ENCODE measurements at regions not wholly inside any gene's neighbourhood (a gene's known extent, or its start where the extent isn't known, plus 50 kb on each side); places are given as distances from the start of the nearest gene placed in this dataset.

DNA sequence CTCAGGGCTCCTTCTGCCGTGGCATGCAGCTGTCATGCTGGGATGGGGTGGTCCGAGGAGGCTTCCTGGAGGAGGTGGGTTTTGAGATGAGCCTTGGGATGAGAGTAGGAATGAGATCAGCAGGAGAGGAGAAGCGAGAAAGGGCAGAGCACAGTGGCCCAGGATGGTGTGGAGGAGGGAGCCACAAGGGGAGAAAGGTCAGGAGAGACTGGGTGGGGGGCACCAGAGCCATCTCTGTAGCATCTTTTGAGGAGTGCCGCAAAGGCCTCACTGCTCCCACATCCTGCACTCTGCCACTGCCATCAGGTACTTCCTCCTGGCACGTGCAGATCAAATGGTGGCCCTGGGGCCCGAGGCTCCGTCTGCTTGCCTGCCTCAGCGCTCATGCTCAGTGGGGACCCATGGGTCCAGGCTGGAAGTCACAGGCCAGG, 150.2 kb downstream of the MACROH2A1 start:
- CTCF ChIA-PET: no interaction called here
- POLR2A ChIA-PET: no interaction called here
- in situ Hi-C loops (cut with MboI): no loop called here

More for the DNA sequence above, 150.2 kb downstream of the MACROH2A1 start:
- no peak for FAIRE-seq
- BruUV-seq (replicated peaks): no TSS peak
- no peaks in the 10 kb centered on the region for H3K79me2 ChIP-seq (ENCODE audit: control insufficient read depth, insufficient read depth, low read length)
- no peaks in the 10 kb centered on the region for H3K9me3 ChIP-seq (replicated peaks; ENCODE audit: control insufficient read depth, insufficient read depth, low read length)
- ATAC-seq: no peak
- ChIA-PET RAD21 (ENCODE audit: unreplicated experiment) (no interaction called here), SMC1A (ENCODE audit: uncharacterized antibody, unreplicated experiment) (no interaction called here)
- DNase-seq (ENCODE audit: low read depth, low spot score): no peak
- no peaks in the 10 kb centered on the region for H3K36me3 ChIP-seq (ENCODE audit: control insufficient read depth in 2 of 2, insufficient read depth in 2 of 2, low read length in 1 of 2)
- H2AFZ ChIP-seq (ENCODE audit: control insufficient read depth, low read depth, low read length): no peak overlapping the region
- whole genome bisulfite sequencing (ENCODE audit: insufficient coverage, insufficient replicate concordance, low lambda C conversion rate, missing lambda C conversion rate): 39% methylated on average over 8 of the region's 8 CpGs
- no peaks in the 10 kb centered on the region for H4K20me1 ChIP-seq (ENCODE audit: control insufficient read depth, insufficient read depth)
- H3K4me3 ChIP-seq: no peak overlapping the region
- no peak overlapping the region for H3K27ac ChIP-seq (ENCODE audit: control insufficient read depth, insufficient read depth)
- H3K9ac ChIP-seq (ENCODE audit: control insufficient read depth, insufficient read depth, low read length): no peak overlapping the region
- H3K4me2 ChIP-seq (ENCODE audit: control insufficient read depth, insufficient read depth): no peak overlapping the region
- no peaks in the 10 kb centered on the region; a peak in 4 of 4 replicates for H3K27me3 ChIP-seq (replicated peaks in 1 of 2; ENCODE audit: control insufficient read depth in 2 of 2, insufficient read depth in 2 of 2, low read length in 1 of 2)
- intact Hi-C loops (cut with micrococcal nuclease; ENCODE audit: unreplicated experiment): no loop called here
- TF ChIP-seq, protein P1, sequence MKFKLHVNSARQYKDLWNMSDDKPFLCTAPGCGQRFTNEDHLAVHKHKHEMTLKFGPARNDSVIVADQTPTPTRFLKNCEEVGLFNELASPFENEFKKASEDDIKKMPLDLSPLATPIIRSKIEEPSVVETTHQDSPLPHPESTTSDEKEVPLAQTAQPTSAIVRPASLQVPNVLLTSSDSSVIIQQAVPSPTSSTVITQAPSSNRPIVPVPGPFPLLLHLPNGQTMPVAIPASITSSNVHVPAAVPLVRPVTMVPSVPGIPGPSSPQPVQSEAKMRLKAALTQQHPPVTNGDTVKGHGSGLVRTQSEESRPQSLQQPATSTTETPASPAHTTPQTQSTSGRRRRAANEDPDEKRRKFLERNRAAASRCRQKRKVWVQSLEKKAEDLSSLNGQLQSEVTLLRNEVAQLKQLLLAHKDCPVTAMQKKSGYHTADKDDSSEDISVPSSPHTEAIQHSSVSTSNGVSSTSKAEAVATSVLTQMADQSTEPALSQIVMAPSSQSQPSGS (IDR thresholded peaks at IDR 0.05; ENCODE audit: low read length): no peak
- TF ChIP-seq BCL11A (IDR thresholded peaks at IDR 0.05; ENCODE audit: low read depth, low read length) (no peak), NR2C2 (IDR thresholded peaks at IDR 0.05; ENCODE audit: borderline replicate concordance, control insufficient read depth, insufficient read length, low read depth) (no peak), NFYB (IDR thresholded peaks at IDR 0.05; ENCODE audit: insufficient read depth, low read depth, low read length) (no peak), ZZZ3 (IDR thresholded peaks at IDR 0.05; ENCODE audit: control insufficient read depth, insufficient read length, low read depth) (no peak), SP1 (IDR thresholded peaks at IDR 0.05; ENCODE audit: low read depth, low read length) (no peak), NR2C1 (IDR thresholded peaks at IDR 0.05) (no peak), JUND (IDR thresholded peaks at IDR 0.05; ENCODE audit: low read depth, low read length) (no peak), RUNX3 (IDR thresholded peaks at IDR 0.05; ENCODE audit: low read length) (no peak), DPF2 (IDR thresholded peaks at IDR 0.05) (no peak), MEF2B (IDR thresholded peaks at IDR 0.05; ENCODE audit: partially characterized antibody, poor library complexity, severe bottlenecking) (no peak), CREM (IDR thresholded peaks at IDR 0.05; ENCODE audit: low read depth) (no peak), GABPA (IDR thresholded peaks at IDR 0.05; ENCODE audit: low read depth) (no peak), STAT1 (conservative IDR thresholded peaks at IDR 0.05) (no peak)
- TF ChIP-seq, protein P2, sequence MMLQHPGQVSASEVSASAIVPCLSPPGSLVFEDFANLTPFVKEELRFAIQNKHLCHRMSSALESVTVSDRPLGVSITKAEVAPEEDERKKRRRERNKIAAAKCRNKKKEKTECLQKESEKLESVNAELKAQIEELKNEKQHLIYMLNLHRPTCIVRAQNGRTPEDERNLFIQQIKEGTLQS (IDR thresholded peaks at IDR 0.05; ENCODE audit: borderline replicate concordance, extremely low read depth, low read depth, low read length): no peak
- TF ChIP-seq, protein P3, sequence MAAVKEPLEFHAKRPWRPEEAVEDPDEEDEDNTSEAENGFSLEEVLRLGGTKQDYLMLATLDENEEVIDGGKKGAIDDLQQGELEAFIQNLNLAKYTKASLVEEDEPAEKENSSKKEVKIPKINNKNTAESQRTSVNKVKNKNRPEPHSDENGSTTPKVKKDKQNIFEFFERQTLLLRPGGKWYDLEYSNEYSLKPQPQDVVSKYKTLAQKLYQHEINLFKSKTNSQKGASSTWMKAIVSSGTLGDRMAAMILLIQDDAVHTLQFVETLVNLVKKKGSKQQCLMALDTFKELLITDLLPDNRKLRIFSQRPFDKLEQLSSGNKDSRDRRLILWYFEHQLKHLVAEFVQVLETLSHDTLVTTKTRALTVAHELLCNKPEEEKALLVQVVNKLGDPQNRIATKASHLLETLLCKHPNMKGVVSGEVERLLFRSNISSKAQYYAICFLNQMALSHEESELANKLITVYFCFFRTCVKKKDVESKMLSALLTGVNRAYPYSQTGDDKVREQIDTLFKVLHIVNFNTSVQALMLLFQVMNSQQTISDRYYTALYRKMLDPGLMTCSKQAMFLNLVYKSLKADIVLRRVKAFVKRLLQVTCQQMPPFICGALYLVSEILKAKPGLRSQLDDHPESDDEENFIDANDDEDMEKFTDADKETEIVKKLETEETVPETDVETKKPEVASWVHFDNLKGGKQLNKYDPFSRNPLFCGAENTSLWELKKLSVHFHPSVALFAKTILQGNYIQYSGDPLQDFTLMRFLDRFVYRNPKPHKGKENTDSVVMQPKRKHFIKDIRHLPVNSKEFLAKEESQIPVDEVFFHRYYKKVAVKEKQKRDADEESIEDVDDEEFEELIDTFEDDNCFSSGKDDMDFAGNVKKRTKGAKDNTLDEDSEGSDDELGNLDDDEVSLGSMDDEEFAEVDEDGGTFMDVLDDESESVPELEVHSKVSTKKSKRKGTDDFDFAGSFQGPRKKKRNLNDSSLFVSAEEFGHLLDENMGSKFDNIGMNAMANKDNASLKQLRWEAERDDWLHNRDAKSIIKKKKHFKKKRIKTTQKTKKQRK (IDR thresholded peaks at IDR 0.05; ENCODE audit: low read depth, low read length): no peak
- TF ChIP-seq, protein P4, sequence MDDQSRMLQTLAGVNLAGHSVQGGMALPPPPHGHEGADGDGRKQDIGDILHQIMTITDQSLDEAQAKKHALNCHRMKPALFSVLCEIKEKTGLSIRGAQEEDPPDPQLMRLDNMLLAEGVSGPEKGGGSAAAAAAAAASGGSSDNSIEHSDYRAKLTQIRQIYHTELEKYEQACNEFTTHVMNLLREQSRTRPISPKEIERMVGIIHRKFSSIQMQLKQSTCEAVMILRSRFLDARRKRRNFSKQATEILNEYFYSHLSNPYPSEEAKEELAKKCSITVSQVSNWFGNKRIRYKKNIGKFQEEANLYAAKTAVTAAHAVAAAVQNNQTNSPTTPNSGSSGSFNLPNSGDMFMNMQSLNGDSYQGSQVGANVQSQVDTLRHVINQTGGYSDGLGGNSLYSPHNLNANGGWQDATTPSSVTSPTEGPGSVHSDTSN (IDR thresholded peaks at IDR 0.05; ENCODE audit: insufficient replicate concordance, low read depth, low read length): no peak
- H3K4me1 ChIP-seq (ENCODE audit: control insufficient read depth, insufficient read depth, low read length): no peaks in the 10 kb centered on the region
